GM21529 (cell line): ENCODE measurements at regions not wholly inside any gene's neighbourhood (a gene's known extent, or its start where the extent isn't known, plus 50 kb on each side); places are given as distances from the start of the nearest gene placed in this dataset.
"Not testable (repeated sequence)": the region's sequence is repeated elsewhere in the genome, so short reads cannot be mapped to it uniquely, and the experiment has no call there.

Experiments used
- ATAC-seq: cut with Tn5 transposase; IDR thresholded peaks from one replicate; pipeline ENCODE4 v1.9.1; 2021; ENCODE audit not compliant: unreplicated experiment

- ATAC-seq: no peak
Observed at GRCh38 chr2:167697194-167697593, 550.2 kb downstream of the STK39 start.

- no peak for ATAC-seq
Observed at GRCh38 chr2:167692936-167693335, 554.5 kb downstream of the STK39 start.

DNA sequence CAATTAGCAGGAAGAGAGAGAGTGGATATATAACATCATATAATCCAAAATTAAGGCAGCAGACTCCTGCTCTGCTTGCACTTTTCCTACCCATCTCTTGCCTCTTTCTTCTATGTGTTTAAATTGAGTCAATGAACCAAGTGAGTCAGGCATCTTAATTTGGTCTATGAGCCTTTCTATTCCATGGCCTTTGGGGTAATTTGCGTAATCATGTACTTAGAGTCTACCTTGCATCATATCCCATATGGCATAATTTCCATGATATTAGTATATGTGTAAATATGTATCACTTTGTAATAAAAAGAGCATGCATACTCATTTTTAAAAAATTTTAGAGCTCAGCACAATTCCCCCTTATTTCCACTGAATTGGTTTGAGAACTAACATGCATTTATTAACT lies 555.2 kb downstream of the STK39 start:
- no peak for ATAC-seq

GRCh38 chr2:167689444-167689843 lies 558.0 kb downstream of the STK39 start:
- no peak for ATAC-seq

DNA sequence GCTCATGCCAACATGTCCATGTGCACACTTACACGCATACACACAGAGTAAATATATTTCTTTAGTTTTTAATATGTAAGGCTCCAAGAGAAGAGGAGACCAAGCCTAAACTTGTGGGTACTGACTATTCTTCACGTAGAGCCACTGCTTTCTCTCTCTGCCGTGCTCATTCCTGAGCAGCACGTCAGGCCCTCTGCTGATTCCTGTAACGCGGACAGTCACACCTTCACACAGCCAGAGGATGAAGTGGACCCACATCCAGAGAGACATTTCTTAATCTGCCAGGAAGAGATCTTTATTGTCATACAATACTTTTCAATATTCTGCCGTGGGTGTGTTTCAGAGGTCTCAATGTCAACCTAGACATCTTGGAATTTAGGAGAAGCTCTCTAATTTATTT lies 560.7 kb downstream of the STK39 start:
- ATAC-seq: no peak

DNA sequence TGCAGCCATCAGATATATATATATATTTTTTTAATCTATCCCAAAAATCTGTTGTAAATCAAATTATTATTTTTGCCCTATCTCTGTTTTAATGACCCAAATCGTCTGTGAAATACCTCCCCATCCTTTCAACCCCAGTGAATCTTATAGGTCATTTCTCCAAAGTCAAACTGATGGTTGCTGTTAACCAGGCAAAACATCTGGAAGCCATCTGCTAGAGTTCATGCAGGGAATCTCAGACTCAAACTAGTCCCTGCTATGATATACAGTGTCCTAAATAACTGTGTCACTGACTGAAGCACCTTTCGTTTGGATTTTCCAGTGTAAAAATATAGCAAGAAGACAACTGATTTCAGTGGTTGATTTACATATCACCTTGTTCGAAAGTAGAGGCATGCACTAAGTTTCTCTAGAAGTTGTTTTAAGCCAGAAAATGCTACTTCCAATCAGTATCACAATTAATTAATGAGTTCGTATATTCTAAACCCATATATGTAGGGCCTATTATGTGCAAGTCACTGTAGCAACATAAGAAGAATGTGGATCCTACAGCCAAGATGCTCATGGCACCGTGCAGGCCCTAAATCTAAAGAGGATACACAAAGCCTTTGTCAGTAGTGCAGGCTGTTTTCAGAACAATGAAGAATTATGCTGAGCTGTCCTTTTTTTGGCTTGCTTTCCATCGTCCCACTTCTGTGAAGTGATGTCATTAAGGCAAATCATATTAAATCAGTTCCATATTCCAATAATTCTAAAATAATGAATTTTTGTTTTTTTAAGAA lies 566.0 kb downstream of the STK39 start:
- no peak for ATAC-seq

DNA sequence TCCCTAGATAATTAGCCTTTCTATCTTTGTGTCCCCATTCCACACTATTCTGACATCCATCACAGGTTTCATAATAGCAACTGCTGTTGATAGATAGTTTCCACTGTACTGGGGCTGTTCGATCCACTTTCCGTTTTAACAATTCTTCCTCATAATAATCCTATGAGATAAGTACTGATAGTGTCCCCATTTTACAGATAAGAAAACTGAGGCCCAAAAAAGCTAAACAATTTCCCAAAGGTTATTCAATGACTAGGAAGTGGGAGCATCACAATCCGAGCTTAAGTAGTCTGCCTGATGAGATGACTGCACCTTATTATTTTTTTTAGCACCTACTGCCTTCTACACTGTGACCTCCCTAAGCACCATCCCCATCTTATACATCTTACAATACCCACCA lies 569.2 kb downstream of the STK39 start:
- no peak for ATAC-seq

GRCh38 chr2:167675906-167676305 lies 571.5 kb downstream of the STK39 start:
- no peak for ATAC-seq

GRCh38 chr2:167670588-167670987 lies 576.8 kb downstream of the STK39 start:
- ATAC-seq: no peak

- no peak for ATAC-seq
Observed at GRCh38 chr2:167653131-167653530, 594.3 kb downstream of the STK39 start.

DNA sequence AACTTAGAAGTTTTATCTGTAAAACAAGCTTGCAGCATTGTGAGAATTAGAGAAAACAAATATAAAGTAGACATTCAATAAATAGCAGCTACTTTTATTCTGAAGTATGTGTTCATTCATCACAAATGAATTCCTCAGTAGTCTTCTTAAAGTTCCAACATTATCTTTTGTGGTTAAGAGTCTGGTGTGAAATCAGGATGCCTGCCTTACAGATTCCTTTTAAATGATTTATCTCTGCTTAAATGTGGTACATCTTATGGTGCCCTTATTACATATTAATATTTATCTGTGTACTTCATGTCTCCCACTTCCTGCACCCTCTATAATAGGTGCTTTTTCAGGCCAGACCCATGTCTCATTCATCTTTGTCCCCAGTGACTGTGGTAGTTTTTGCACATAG lies 595.0 kb downstream of the STK39 start:
- ATAC-seq: no peak

GRCh38 chr2:167651406-167652151 lies 595.8 kb downstream of the STK39 start:
- no peak for ATAC-seq

- no peak for ATAC-seq
Observed at GRCh38 chr2:167646557-167646956, 600.8 kb downstream of the STK39 start.

DNA sequence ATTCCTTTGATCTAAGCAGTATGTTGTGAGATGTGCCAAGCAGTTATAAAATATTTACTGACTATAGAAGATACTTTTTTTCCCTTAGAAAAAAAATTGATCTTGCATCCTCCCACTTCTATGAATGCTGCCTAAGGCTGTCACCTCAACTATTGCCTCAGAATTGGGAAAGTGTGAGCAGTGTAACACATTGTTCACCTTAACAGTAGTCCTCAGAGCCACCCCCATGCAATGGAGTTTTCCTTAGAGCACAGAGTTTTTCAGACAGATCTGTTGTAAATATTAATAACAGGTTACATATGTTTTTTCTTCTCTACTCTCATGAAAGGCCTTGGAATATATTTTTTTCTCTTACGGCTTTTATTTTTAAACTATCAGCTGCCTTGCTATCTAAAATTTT lies 607.3 kb downstream of the STK39 start:
- ATAC-seq: no peak

DNA sequence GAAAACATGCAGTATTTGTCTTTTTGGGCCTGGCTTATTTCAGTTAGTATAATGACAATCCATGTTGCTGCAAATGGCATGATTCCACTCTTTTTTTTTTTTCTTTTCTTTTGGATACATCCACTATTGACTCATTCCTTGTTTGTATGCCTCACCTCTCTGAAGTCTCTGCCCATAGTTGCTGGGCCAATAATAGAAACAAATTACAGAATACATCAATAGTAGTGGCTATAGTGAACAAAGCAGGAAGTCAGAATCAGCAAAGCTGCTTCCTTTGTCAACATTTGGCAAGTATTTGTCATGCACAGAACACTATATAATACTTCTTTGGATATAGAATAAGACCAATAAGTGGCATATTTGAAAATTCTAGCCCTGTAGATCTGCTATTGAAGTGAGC lies 609.7 kb downstream of the STK39 start:
- no peak for ATAC-seq

DNA sequence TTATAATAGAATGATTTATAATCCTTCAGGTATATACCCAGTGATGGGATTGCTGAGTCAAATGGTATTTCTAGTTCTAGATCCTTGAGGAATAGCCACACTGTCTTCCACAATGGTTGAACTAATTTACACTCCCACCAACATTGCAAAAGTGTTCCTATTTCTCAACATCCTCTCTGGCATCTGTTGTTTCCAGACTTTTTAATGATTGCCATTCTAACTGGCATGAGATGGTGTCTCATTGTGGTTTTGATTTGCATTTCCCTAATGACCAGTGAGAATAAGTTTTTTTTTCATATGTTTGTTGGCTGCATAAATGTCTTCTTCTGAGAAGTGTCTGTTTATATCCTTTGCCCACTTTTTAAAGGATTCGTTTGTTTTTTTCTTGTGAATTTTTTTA lies 615.1 kb downstream of the STK39 start:
- not testable (repeated sequence) for ATAC-seq

GRCh38 chr2:167626961-167627360 lies 620.4 kb downstream of the STK39 start:
- ATAC-seq: no peak

- no peak for ATAC-seq
Observed at GRCh38 chr2:167626301-167626700, 621.1 kb downstream of the STK39 start.

DNA sequence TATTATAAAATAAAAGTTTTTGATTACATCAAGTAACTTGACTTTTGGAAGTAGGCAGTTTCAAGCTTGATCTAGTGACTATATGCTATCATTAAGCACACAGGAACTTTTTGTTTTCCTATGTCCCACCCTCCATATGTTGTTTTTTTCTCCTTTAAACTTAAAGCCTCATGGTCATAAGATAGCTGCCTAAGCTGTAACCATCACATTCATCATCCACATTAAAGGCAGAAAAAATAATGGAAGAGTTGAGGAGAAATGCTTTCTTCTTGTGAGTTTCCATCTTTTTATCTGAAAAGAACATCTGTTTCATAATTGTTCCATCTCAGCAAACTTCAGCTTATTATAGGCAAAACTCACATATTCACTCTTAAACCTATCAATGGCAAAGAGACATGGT lies 630.4 kb downstream of the STK39 start:
- no peak for ATAC-seq

GRCh38 chr2:167613471-167613870 lies 633.9 kb downstream of the STK39 start:
- ATAC-seq: no peak

GRCh38 chr2:167608487-167608886 lies 638.9 kb downstream of the STK39 start:
- ATAC-seq: no peak

DNA sequence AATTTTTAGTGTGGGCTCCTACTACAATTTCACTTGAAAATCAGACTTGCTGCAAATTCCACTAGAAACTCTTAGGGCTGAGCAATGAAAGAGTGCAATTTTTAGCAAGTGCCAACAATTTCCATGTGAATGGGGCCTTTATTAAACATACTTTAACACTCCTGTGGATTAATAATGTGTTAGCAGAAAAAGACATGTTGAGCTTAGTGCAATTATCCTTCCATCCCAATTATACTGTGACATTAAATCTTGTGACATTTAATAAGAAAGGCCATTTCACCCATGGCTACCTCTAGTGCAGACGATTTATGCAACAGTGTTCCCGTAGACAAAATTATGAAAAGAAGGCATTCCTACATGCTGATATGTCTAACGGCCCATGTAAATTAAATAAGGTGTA lies 639.7 kb downstream of the STK39 start:
- ATAC-seq: no peak

DNA sequence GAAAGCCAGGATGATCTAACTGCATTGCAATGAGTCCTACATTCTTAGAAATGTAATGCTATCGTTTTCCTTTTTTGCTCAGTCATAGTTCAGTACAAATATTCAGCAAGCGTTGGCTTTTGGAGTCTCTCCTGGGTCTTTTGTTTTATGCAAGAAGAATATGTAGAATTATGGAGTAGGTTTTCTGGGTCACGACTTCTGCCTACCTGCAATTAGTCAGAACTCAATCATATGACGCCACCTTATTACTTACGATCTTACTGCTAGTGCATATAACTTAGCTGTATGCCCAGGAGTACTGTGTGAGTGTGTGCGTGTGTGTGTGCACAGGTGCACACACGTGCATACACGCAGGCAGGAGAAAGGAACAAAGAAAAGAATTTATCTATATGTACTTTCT lies 640.2 kb downstream of the STK39 start:
- no peak for ATAC-seq
